ENCODE measurements at regions not wholly inside any gene's neighbourhood (a gene's known extent, or its start where the extent isn't known, plus 50 kb on each side); places are given as distances from the start of the nearest gene placed in this dataset.

GRCh38 chrX:146154191-146154590 is 336.6 kb downstream of the SLITRK2 start:
- Mint-ChIP-seq H3K9me3 (peaks cover 0 to 1% (median 0%) of the 10 kb centered on the region in 7 donors), H3K4me3 (no peak overlapping the region), H3K4me1 (no peaks in the 10 kb centered on the region), H3K27me3 (no peaks in the 10 kb centered on the region), H3K36me3 (no peaks in the 10 kb centered on the region), H3K27ac (no peak overlapping the region)
- no peak overlapping the region for H3K4me3 ChIP-seq (ENCODE audit: low read depth, low read length)
- H3K4me1 ChIP-seq (ENCODE audit: control insufficient read depth, insufficient read depth, low read length, poor library complexity, severe bottlenecking) = no peaks in the 10 kb centered on the region
- DNase-seq (no peak), ATAC-seq (ENCODE audit: low read depth in 2 of 2) (no peak)
- H3K27ac ChIP-seq (ENCODE audit: insufficient read depth, low read length, poor library complexity, severe bottlenecking) = no peak overlapping the region
- H3K9me3 ChIP-seq (ENCODE audit: control insufficient read depth in 2 of 2, low read length in 2 of 2) = no peaks in the 10 kb centered on the region
- no peaks in the 10 kb centered on the region for H3K27me3 ChIP-seq (ENCODE audit: control insufficient read depth, insufficient read depth, low read length)
- no peaks in the 10 kb centered on the region for H3K36me3 ChIP-seq (ENCODE audit: control insufficient read depth, insufficient read depth, low read length)

- Histone ChIP-seq H3K36me3 (ENCODE audit: control insufficient read depth, insufficient read depth, low read length) (no peaks in the 10 kb centered on the region), H3K9me3 (ENCODE audit: control insufficient read depth in 2 of 2, low read length in 2 of 2) (no peaks in the 10 kb centered on the region), H3K27me3 (ENCODE audit: control insufficient read depth, insufficient read depth, low read length) (no peaks in the 10 kb centered on the region), H3K4me3 (ENCODE audit: low read depth, low read length) (no peak overlapping the region), H3K27ac (ENCODE audit: insufficient read depth, low read length, poor library complexity, severe bottlenecking) (no peak overlapping the region), H3K4me1 (ENCODE audit: control insufficient read depth, insufficient read depth, low read length, poor library complexity, severe bottlenecking) (no peaks in the 10 kb centered on the region)
- Mint-ChIP-seq H3K27ac (no peak overlapping the region), H3K9me3 (peaks cover 0 to 7% (median 0%) of the 10 kb centered on the region in 7 donors), H3K36me3 (no peaks in the 10 kb centered on the region), H3K4me3 (no peak overlapping the region), H3K27me3 (no peaks in the 10 kb centered on the region), H3K4me1 (no peaks in the 10 kb centered on the region)
- no peak for DNase-seq
- no peak for ATAC-seq (ENCODE audit: low read depth in 2 of 2)
Observed at GRCh38 chrX:146160443-146161203, 343.0 kb downstream of the SLITRK2 start.

- Histone ChIP-seq H3K27ac (ENCODE audit: insufficient read depth, low read length, poor library complexity, severe bottlenecking) (no peak overlapping the region), H3K4me3 (ENCODE audit: low read depth, low read length) (no peak overlapping the region), H3K27me3 (ENCODE audit: control insufficient read depth, insufficient read depth, low read length) (no peaks in the 10 kb centered on the region), H3K9me3 (ENCODE audit: control insufficient read depth in 2 of 2, low read length in 2 of 2) (peaks cover 0 to 2% of the 10 kb centered on the region in 2 experiments), H3K4me1 (ENCODE audit: control insufficient read depth, insufficient read depth, low read length, poor library complexity, severe bottlenecking) (no peaks in the 10 kb centered on the region), H3K36me3 (ENCODE audit: control insufficient read depth, insufficient read depth, low read length) (no peaks in the 10 kb centered on the region)
- Mint-ChIP-seq H3K9me3 (peaks cover 0 to 8% (median 2%) of the 10 kb centered on the region in 7 donors), H3K36me3 (no peaks in the 10 kb centered on the region), H3K4me3 (no peak overlapping the region), H3K27ac (no peak overlapping the region), H3K4me1 (no peaks in the 10 kb centered on the region), H3K27me3 (no peaks in the 10 kb centered on the region)
- ATAC-seq (ENCODE audit: low read depth in 2 of 2) (no peak), DNase-seq (no peak)
Observed at GRCh38 chrX:146173742-146174141, 356.1 kb downstream of the SLITRK2 start.

- ATAC-seq (ENCODE audit: low read depth in 2 of 2) (no peak), DNase-seq (no peak)
- H3K27me3 ChIP-seq (ENCODE audit: control insufficient read depth, insufficient read depth, low read length) = no peaks in the 10 kb centered on the region
- H3K36me3 ChIP-seq (ENCODE audit: control insufficient read depth, insufficient read depth, low read length) = no peaks in the 10 kb centered on the region
- no peak overlapping the region for H3K27ac ChIP-seq (ENCODE audit: insufficient read depth, low read length, poor library complexity, severe bottlenecking)
- no peak overlapping the region for H3K4me3 Mint-ChIP-seq
- H3K9me3 ChIP-seq (ENCODE audit: control insufficient read depth in 2 of 2, low read length in 2 of 2) = no peaks in the 10 kb centered on the region
- H3K4me1 ChIP-seq (ENCODE audit: control insufficient read depth, insufficient read depth, low read length, poor library complexity, severe bottlenecking) = no peaks in the 10 kb centered on the region
- no peaks in the 10 kb centered on the region for H3K36me3 Mint-ChIP-seq
- no peaks in the 10 kb centered on the region for H3K4me1 Mint-ChIP-seq
- no peak overlapping the region for H3K4me3 ChIP-seq (ENCODE audit: low read depth, low read length)
- no peak overlapping the region for H3K27ac Mint-ChIP-seq
- H3K9me3 Mint-ChIP-seq = peaks cover 0 to 3% (median 0%) of the 10 kb centered on the region in 7 donors
- no peaks in the 10 kb centered on the region for H3K27me3 Mint-ChIP-seq
Observed at GRCh38 chrX:146181858-146182257, 364.2 kb downstream of the SLITRK2 start.

- Mint-ChIP-seq H3K27ac (no peak overlapping the region), H3K4me3 (no peak overlapping the region), H3K9me3 (peaks cover 0 to 7% (median 0%) of the 10 kb centered on the region in 7 donors), H3K27me3 (no peaks in the 10 kb centered on the region), H3K4me1 (no peaks in the 10 kb centered on the region), H3K36me3 (no peaks in the 10 kb centered on the region)
- Histone ChIP-seq H3K36me3 (ENCODE audit: control insufficient read depth, insufficient read depth, low read length) (no peaks in the 10 kb centered on the region), H3K4me1 (ENCODE audit: control insufficient read depth, insufficient read depth, low read length, poor library complexity, severe bottlenecking) (no peaks in the 10 kb centered on the region), H3K4me3 (ENCODE audit: low read depth, low read length) (no peak overlapping the region), H3K27me3 (ENCODE audit: control insufficient read depth, insufficient read depth, low read length) (no peaks in the 10 kb centered on the region), H3K27ac (ENCODE audit: insufficient read depth, low read length, poor library complexity, severe bottlenecking) (no peak overlapping the region), H3K9me3 (ENCODE audit: control insufficient read depth in 2 of 2, low read length in 2 of 2) (no peaks in the 10 kb centered on the region)
- DNase-seq (no peak), ATAC-seq (ENCODE audit: low read depth in 2 of 2) (no peak)
Observed at GRCh38 chrX:146186540-146186939, 368.9 kb downstream of the SLITRK2 start.

GRCh38 chrX:146189371-146189770 is 371.7 kb downstream of the SLITRK2 start:
- Mint-ChIP-seq H3K36me3 (no peaks in the 10 kb centered on the region), H3K27ac (no peak overlapping the region), H3K27me3 (no peaks in the 10 kb centered on the region), H3K4me3 (no peak overlapping the region), H3K4me1 (no peaks in the 10 kb centered on the region), H3K9me3 (peaks cover 0 to 5% (median 0%) of the 10 kb centered on the region in 7 donors)
- ATAC-seq (ENCODE audit: low read depth in 2 of 2) (no peak), DNase-seq (no peak)
- Histone ChIP-seq H3K36me3 (ENCODE audit: control insufficient read depth, insufficient read depth, low read length) (no peaks in the 10 kb centered on the region), H3K4me3 (ENCODE audit: low read depth, low read length) (no peak overlapping the region), H3K4me1 (ENCODE audit: control insufficient read depth, insufficient read depth, low read length, poor library complexity, severe bottlenecking) (no peaks in the 10 kb centered on the region), H3K27me3 (ENCODE audit: control insufficient read depth, insufficient read depth, low read length) (no peaks in the 10 kb centered on the region), H3K27ac (ENCODE audit: insufficient read depth, low read length, poor library complexity, severe bottlenecking) (no peak overlapping the region), H3K9me3 (ENCODE audit: control insufficient read depth in 2 of 2, low read length in 2 of 2) (peaks cover 0 to 2% of the 10 kb centered on the region in 2 experiments)

- Histone ChIP-seq H3K36me3 (ENCODE audit: control insufficient read depth, insufficient read depth, low read length) (no peaks in the 10 kb centered on the region), H3K4me3 (ENCODE audit: low read depth, low read length) (no peak overlapping the region), H3K9me3 (ENCODE audit: control insufficient read depth in 2 of 2, low read length in 2 of 2) (no peaks in the 10 kb centered on the region), H3K4me1 (ENCODE audit: control insufficient read depth, insufficient read depth, low read length, poor library complexity, severe bottlenecking) (no peaks in the 10 kb centered on the region), H3K27me3 (ENCODE audit: control insufficient read depth, insufficient read depth, low read length) (no peaks in the 10 kb centered on the region), H3K27ac (ENCODE audit: insufficient read depth, low read length, poor library complexity, severe bottlenecking) (no peak overlapping the region)
- H3K27ac Mint-ChIP-seq = no peak overlapping the region
- ATAC-seq (ENCODE audit: low read depth in 2 of 2) = no peak
- H3K4me1 Mint-ChIP-seq = no peaks in the 10 kb centered on the region
- no peak overlapping the region for H3K4me3 Mint-ChIP-seq
- no peak for DNase-seq
- no peaks in the 10 kb centered on the region for H3K27me3 Mint-ChIP-seq
- peaks cover 0 to 6% (median 2%) of the 10 kb centered on the region in 7 donors for H3K9me3 Mint-ChIP-seq
- no peaks in the 10 kb centered on the region for H3K36me3 Mint-ChIP-seq
Observed at GRCh38 chrX:146208821-146209220, 391.2 kb downstream of the SLITRK2 start.

GRCh38 chrX:146224442-146224841 is 406.8 kb downstream of the SLITRK2 start:
- Mint-ChIP-seq H3K4me1 (no peaks in the 10 kb centered on the region), H3K27ac (no peak overlapping the region), H3K36me3 (no peaks in the 10 kb centered on the region), H3K27me3 (no peaks in the 10 kb centered on the region), H3K4me3 (no peak overlapping the region), H3K9me3 (peaks cover 0 to 5% (median 2%) of the 10 kb centered on the region in 7 donors)
- H3K27me3 ChIP-seq (ENCODE audit: control insufficient read depth, insufficient read depth, low read length) = no peaks in the 10 kb centered on the region
- no peaks in the 10 kb centered on the region for H3K36me3 ChIP-seq (ENCODE audit: control insufficient read depth, insufficient read depth, low read length)
- H3K27ac ChIP-seq (ENCODE audit: insufficient read depth, low read length, poor library complexity, severe bottlenecking) = no peak overlapping the region
- no peak for ATAC-seq (ENCODE audit: low read depth in 2 of 2)
- no peaks in the 10 kb centered on the region for H3K4me1 ChIP-seq (ENCODE audit: control insufficient read depth, insufficient read depth, low read length, poor library complexity, severe bottlenecking)
- H3K4me3 ChIP-seq (ENCODE audit: low read depth, low read length) = no peak overlapping the region
- no peaks in the 10 kb centered on the region for H3K9me3 ChIP-seq (ENCODE audit: control insufficient read depth in 2 of 2, low read length in 2 of 2)
- no peak for DNase-seq
